ENCODE measurements at regions not wholly inside any gene's neighbourhood (a gene's known extent, or its start where the extent isn't known, plus 50 kb on each side); places are given as distances from the start of the nearest gene placed in this dataset.

GRCh38 chr20:3313683-3314065 lies 74.7 kb upstream of the SLC4A11 start:
- ATAC-seq (no peak), DNase-seq (no peak)
- Mint-ChIP-seq H3K9me3 (no peaks in the 10 kb centered on the region), H3K27me3 (no peaks in the 10 kb centered on the region), H3K4me1 (ENCODE audit: low read depth) (no peaks in the 10 kb centered on the region), H3K36me3 (ENCODE audit: low read depth) (peaks cover 3% of the 10 kb centered on the region), H3K27ac (no peak overlapping the region), H3K4me3 (no peak overlapping the region)
- no peak for TF ChIP-seq CTCF (IDR thresholded peaks at IDR 0.05)
- intact Hi-C loops (cut with micrococcal nuclease) = no loop called here
- POLR2A ChIA-PET = no interaction called here
- CTCF ChIA-PET = interaction anchor here (1.0 to 4.5 kb wide), 4 partner anchors 91 to 260 kb away, joined by 3 to 63 read pairs (median 8); no protein-coding TSS in a partner anchor

- CTCF ChIA-PET = interaction anchor here (2.5 to 4.5 kb wide), 2 partner anchors 94 to 260 kb away, joined by 10 to 63 read pairs; no protein-coding TSS in a partner anchor
- peaks cover 3% of the 10 kb centered on the region for H3K36me3 Mint-ChIP-seq (ENCODE audit: low read depth)
- H3K9me3 Mint-ChIP-seq = no peaks in the 10 kb centered on the region
- H3K4me3 Mint-ChIP-seq = no peak overlapping the region
- ATAC-seq (no peak), DNase-seq (no peak)
- H3K27ac Mint-ChIP-seq = no peak overlapping the region
- no peaks in the 10 kb centered on the region for H3K27me3 Mint-ChIP-seq
- TF ChIP-seq CTCF (IDR thresholded peaks at IDR 0.05) = no peak
- POLR2A ChIA-PET = interaction anchor here (1.5 kb wide), 1 partner anchor 9 kb away, joined by 3 read pairs; no protein-coding TSS in a partner anchor
- H3K4me1 Mint-ChIP-seq (ENCODE audit: low read depth) = no peaks in the 10 kb centered on the region
- intact Hi-C loops (cut with micrococcal nuclease) = no loop called here
Observed at GRCh38 chr20:3312940-3313682, 74.1 kb upstream of the SLC4A11 start.

- no peak for ATAC-seq
- intact Hi-C loops (cut with micrococcal nuclease) = no loop called here
- CTCF ChIA-PET = no interaction called here
Observed at GRCh38 chr20:3311623-3312022, 72.6 kb upstream of the SLC4A11 start.

GRCh38 chr20:3309226-3309625 lies 70.2 kb upstream of the SLC4A11 start:
- CTCF ChIA-PET = interaction anchor here (1.0 kb wide), 1 partner anchor 91 kb away, joined by 4 read pairs; no protein-coding TSS in a partner anchor

More at GRCh38 chr20:3311623-3312022, 72.6 kb upstream of the SLC4A11 start:
- Mint-ChIP-seq H3K4me1 (ENCODE audit: low read depth) (no peaks in the 10 kb centered on the region), H3K9me3 (no peaks in the 10 kb centered on the region), H3K27me3 (no peaks in the 10 kb centered on the region), H3K4me3 (no peak overlapping the region), H3K27ac (no peak overlapping the region), H3K36me3 (ENCODE audit: low read depth) (peaks cover 3% of the 10 kb centered on the region)
- POLR2A ChIA-PET = no interaction called here
- TF ChIP-seq CTCF (IDR thresholded peaks at IDR 0.05) = no peak
- no peak for DNase-seq

More at GRCh38 chr20:3309226-3309625, 70.2 kb upstream of the SLC4A11 start:
- ATAC-seq (no peak), DNase-seq (no peak)
- no peak overlapping the region for H3K27ac Mint-ChIP-seq
- no peak overlapping the region for H3K4me3 Mint-ChIP-seq
- no peaks in the 10 kb centered on the region for H3K27me3 Mint-ChIP-seq
- TF ChIP-seq CTCF (IDR thresholded peaks at IDR 0.05) = no peak
- POLR2A ChIA-PET = no interaction called here
- H3K4me1 Mint-ChIP-seq (ENCODE audit: low read depth) = no peaks in the 10 kb centered on the region
- no peaks in the 10 kb centered on the region for H3K9me3 Mint-ChIP-seq
- intact Hi-C loops (cut with micrococcal nuclease) = no loop called here
- H3K36me3 Mint-ChIP-seq (ENCODE audit: low read depth) = peaks cover 3% of the 10 kb centered on the region
